Suppressor macrophage treated with lipopolysaccharide for 1 hour (primary cell): ENCODE measurements at regions not wholly inside any gene's neighbourhood (a gene's known extent, or its start where the extent isn't known, plus 50 kb on each side); places are given as distances from the start of the nearest gene placed in this dataset.

Experiments
- DNase-seq, 3 donors: peaks; one replicate each; pipeline ENCODE4 v3.0.0-alpha.2; 2020 to 2022

- no peak for DNase-seq
These were observed 762.6 kb downstream of the BRINP1 start for GRCh38 chr9:118606668-118607067.

DNA sequence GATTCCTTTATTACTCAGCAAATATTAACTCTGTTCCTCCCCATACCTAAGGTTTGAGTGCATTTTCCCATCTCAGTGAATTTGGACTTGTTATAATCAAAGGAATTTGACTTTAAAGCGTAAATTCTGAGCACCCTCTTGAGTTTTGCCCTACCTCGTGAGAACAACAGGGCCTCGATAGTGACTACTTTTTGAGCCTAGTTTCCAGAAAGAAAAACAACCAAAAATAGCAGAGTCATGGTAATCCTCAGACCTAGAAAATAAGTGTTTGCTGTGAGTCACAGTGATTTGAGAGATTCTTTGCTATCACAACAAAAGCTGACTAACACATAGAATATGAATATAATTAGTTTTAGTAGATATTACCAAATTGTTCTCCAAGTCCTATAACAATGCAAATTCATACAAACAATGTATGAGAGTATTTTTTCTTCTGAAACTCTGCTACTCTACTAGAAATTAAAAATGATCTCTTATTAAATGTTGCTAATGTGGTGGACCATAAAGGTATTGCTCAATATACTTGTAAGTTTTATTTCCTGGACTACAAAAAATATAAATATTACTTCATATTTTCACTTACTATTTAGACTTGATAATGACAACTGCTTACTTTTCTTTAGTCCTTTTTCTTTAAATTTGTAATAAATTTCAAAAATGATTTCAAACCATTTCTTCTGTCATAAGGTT lies 759.7 kb downstream of the BRINP1 start:
- no peak for DNase-seq

GRCh38 chr9:118612201-118612600 lies 757.0 kb downstream of the BRINP1 start:
- DNase-seq, result no peak

DNA sequence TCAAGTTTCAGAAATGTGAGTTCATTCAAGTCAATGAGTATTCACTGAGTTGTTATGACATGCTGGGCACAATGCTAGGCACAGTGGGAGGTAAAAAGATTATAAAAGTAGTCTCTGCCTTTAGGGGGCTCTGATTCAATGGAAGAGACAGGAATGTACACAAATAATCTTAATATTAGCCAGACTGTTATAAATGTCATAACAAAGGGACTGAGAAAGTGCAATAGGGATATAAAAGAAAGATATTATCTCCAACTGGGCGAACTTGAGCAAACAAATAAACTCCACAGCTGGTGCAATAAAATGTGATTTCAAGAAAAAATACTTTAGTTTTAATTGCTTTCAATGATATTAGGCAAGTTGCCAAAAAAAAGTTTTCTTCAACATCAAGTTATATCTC lies 755.2 kb downstream of the BRINP1 start:
- DNase-seq, result no peak

DNA sequence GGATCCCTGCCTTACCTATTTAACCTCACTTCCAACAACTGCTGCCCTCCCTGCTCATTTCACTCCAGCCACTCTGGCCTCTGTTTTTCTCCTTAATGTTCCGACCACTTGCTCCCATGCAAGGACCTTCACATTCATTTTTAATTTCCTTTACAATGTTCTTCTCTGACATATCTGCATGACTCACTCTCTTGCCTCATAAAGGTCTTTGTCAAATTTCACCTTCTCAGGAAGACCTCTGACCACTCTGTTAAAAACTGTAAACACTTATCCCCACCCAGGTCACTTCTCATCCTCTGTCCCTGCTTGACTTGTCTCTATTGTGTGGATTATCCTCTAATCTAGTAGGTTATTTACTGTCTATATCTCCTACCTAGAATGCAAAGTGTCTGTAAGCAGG lies 751.2 kb downstream of the BRINP1 start:
- no peak for DNase-seq

DNA sequence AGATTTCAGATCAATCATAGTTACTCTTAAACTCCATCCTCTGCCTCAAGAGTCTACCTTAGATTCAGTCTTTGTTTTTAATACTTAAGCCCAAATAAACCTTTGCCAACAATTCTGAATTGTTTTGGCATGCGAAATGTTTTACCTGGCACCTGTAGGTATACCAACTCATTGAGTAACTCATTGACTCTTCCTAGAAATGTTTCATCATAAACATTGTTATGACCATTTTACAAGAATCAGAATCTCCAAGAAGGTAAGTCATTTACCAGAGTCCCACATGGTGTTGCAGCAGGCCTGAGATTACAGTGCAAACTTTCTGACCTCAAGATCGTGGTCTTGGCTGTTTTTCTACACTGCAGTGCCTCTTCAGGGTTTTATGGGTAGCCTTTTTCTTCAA lies 750.4 kb downstream of the BRINP1 start:
- no peak for DNase-seq

- DNase-seq, result no peak
These were observed 744.6 kb downstream of the BRINP1 start for GRCh38 chr9:118624608-118625007.

DNA sequence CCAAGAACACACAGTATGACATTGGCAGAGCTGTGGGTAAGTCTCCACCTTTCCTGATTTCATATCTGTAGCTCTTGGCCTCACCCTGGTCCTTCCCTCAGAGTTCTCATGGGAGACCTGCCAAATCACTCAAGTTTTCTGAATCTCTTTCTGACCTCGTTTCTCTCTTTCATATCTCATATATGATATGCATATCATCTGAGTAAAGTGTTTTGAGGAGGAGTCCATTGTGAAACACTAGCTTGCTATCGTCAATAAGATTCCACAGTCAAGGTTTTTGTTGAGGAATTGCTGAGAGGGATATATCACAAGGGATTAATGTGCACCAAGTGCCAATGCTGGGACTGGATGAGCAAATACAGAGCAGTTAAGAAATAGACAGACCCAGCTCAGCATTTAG lies 739.2 kb downstream of the BRINP1 start:
- no peak for DNase-seq

DNA sequence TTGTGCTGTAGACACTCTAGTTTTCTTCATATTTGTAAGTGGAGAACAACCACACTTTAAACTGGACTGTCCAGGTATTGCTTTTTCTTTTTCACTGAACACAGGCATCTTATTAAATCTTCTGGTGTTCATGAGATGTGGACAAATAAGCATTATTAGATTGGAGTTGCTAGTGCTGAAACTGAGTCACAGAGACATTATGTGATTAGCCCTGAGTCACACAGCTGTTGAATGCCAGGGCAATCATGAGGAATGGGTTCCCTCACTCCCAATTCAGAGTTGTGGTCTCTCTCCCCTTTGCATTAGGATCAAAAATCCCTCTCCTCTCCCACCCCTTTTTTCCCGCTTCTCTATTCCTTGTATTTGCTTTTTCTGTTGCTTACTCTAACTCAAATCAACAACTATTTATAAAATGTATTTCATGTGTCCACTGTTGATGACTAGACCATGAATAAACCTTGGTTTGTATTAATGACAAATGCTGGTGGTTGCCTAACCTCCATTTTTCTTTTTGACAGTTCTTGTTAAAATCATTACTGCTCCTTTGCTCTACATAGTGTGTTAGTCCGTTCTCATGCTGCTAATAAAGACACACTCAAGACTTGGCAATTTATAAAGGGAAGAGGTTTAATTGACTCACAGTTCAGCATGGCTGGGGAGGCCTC lies 738.2 kb downstream of the BRINP1 start:
- DNase-seq, result no peak

DNA sequence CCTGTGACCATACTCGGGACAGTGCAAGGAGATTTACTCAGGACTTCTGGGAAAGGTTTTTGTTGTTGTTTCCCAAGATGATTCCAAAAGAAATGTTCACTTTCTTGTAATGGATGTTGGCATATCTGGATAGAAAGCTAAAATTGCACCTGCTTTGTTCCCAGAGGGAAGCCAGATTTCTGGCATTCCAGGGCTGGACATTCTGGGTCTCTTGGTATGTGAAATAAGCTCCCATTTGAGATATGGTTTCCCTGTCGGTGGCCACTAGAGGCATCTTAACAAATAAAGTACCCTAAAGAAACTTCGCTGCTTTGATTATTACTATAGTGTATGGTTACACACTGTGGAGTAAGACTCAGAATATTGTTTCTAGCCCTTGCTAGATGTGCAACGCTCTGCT lies 737.3 kb downstream of the BRINP1 start:
- no peak for DNase-seq

DNA sequence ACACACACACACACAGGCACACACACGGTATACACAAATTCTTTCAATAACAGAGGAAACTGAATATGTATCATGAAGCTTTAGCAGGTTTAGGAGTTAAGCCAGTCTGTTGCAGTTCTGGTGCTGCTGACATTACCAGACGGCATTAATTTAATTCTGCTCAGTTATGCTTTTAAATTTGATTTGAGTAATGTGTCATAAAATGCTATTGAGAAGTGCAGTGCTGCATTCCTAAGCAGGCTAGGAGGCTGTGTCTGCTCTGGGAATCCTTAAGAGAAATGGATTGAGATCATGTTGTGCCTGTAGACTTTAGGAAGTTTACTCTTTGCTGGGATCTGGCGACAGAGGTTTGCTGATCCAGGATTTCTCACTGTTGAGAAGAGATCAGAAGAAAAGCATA lies 733.8 kb downstream of the BRINP1 start:
- DNase-seq, result no peak

DNA sequence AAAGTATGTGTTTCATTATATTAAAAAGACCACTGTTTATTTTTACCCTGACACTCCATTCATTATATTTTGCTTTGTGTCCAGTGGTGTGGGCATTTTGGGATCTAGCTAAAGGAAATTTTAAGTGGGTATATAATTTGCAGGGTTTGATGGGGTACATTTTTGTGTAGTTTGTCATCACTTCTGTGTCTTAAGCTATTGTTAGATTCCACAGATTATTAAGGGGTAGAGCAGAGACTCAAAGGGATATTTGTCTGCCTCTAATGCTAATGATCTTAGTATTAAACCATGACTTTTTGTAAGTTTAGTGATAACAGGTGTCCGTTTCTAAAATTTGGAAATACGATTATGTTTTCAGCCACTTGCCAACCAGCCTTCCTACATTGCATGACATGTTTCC lies 731.6 kb downstream of the BRINP1 start:
- DNase-seq, result no peak

GRCh38 chr9:118640836-118641560 lies 728.2 kb downstream of the BRINP1 start:
- DNase-seq, result no peak

DNA sequence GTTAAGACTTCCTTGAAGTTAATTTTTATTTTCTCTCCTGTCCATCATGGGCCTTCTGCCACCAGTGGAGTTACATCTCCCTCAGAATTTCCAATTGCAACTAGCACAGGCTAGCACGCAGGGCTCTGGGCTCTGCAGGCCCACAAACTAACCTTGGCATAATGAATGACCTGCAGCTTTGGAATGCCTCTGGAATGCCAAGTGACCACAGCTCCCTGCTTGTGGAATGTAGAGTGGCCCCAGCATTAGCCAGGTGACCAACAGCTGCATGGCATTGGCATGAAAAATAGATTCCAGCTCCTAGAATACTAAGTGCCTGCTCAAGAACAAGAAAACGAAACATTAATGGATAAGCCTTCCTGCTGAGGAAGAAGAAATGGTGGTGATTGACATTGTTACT lies 726.1 kb downstream of the BRINP1 start:
- no peak for DNase-seq

GRCh38 chr9:118644066-118644465 lies 725.2 kb downstream of the BRINP1 start:
- no peak for DNase-seq

GRCh38 chr9:118647331-118647730 lies 721.9 kb downstream of the BRINP1 start:
- DNase-seq, result no peak

DNA sequence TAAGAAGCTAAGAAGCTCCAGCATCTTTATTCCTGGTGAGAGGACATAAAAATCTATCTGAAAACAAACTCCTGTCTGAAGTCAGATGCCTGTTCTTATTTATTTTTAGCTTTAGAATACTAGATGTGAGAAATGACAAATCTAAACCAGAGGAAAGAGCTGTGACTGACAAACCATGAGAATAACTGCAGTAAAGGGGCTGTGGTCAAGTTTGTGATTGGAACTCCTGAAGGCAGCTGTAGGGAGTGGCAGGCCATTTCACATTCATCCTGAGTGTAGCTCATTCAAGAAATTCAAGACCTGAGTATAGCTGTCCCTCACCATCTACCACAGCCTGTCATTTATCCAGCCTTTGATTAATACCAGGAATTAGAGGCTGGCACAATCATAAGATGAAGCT lies 718.8 kb downstream of the BRINP1 start:
- no peak for DNase-seq

GRCh38 chr9:118651511-118651910 lies 717.7 kb downstream of the BRINP1 start:
- DNase-seq, result no peak

DNA sequence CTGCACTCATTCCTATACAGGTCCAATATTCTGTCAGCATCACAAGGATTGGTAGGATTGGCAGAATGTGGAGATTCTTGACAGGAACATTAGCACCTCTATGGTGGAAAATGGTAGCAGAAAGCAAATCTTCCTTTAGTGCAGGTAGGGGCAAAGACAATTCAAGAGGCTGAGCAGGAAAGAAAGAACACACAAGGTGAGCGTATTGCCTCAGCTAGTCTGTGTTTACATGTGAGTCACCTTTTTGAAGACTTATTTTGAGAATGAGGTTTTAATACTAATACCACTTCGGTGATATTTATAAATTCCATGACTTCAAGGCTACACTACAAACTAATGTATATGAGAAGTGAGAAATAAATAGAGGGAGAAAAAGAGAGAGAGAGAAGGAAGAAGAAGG lies 717.0 kb downstream of the BRINP1 start:
- DNase-seq, result no peak

- DNase-seq, result no peak
These were observed 716.3 kb downstream of the BRINP1 start for GRCh38 chr9:118652912-118653311.

- DNase-seq, result no peak
These were observed 710.2 kb downstream of the BRINP1 start for GRCh38 chr9:118659011-118659410.

- no peak for DNase-seq
These were observed 703.9 kb downstream of the BRINP1 start for GRCh38 chr9:118665226-118665919.
